ENCODE measurements at regions not wholly inside any gene's neighbourhood (a gene's known extent, or its start where the extent isn't known, plus 50 kb on each side); places are given as distances from the start of the nearest gene placed in this dataset.

GRCh38 chr14:25121337-25122129 lies 71.6 kb upstream of the STXBP6 start:
- 0 out of 3 replicates have a peak, but pooled peaks have one; percentile 36 for ATAC-seq (ENCODE audit: low read depth)
- DNase-seq (ENCODE audit: low spot score): no peak
- Histone ChIP-seq H3K27me3 (ENCODE audit: insufficient read depth, poor library complexity, severe bottlenecking) (no peaks in the 10 kb centered on the region), H3K9me3 (ENCODE audit: severe bottlenecking) (no peaks in the 10 kb centered on the region), H3K4me3 (ENCODE audit: severe bottlenecking) (no peak overlapping the region), H3K36me3 (ENCODE audit: low read depth) (no peaks in the 10 kb centered on the region), H3K4me1 (ENCODE audit: insufficient read depth, poor library complexity, severe bottlenecking) (no peaks in the 10 kb centered on the region), H3K27ac (ENCODE audit: poor library complexity, severe bottlenecking) (no peak overlapping the region)
- no peak for TF ChIP-seq CTCF (IDR thresholded peaks at IDR 0.05; ENCODE audit: poor library complexity, severe bottlenecking)

- Histone ChIP-seq H3K4me1 (ENCODE audit: insufficient read depth, poor library complexity, severe bottlenecking) (no peaks in the 10 kb centered on the region), H3K27me3 (ENCODE audit: insufficient read depth, poor library complexity, severe bottlenecking) (no peaks in the 10 kb centered on the region), H3K9me3 (ENCODE audit: severe bottlenecking) (no peaks in the 10 kb centered on the region), H3K36me3 (ENCODE audit: low read depth) (no peaks in the 10 kb centered on the region), H3K4me3 (ENCODE audit: severe bottlenecking) (no peak overlapping the region), H3K27ac (ENCODE audit: poor library complexity, severe bottlenecking) (no peak overlapping the region)
- TF ChIP-seq CTCF (IDR thresholded peaks at IDR 0.05; ENCODE audit: poor library complexity, severe bottlenecking): no peak
- DNase-seq (ENCODE audit: low spot score) (no peak), ATAC-seq (ENCODE audit: low read depth) (no peak)
Observed at GRCh38 chr14:25120261-25120660, 70.3 kb upstream of the STXBP6 start.

GRCh38 chr14:25118671-25119070 lies 68.7 kb upstream of the STXBP6 start:
- Histone ChIP-seq H3K4me1 (ENCODE audit: insufficient read depth, poor library complexity, severe bottlenecking) (no peaks in the 10 kb centered on the region), H3K27me3 (ENCODE audit: insufficient read depth, poor library complexity, severe bottlenecking) (no peaks in the 10 kb centered on the region), H3K36me3 (ENCODE audit: low read depth) (no peaks in the 10 kb centered on the region), H3K27ac (ENCODE audit: poor library complexity, severe bottlenecking) (no peak overlapping the region), H3K4me3 (ENCODE audit: severe bottlenecking) (no peak overlapping the region), H3K9me3 (ENCODE audit: severe bottlenecking) (no peaks in the 10 kb centered on the region)
- no peak for TF ChIP-seq CTCF (IDR thresholded peaks at IDR 0.05; ENCODE audit: poor library complexity, severe bottlenecking)
- ATAC-seq (ENCODE audit: low read depth): no peak
- no peak for DNase-seq (ENCODE audit: low spot score)

GRCh38 chr14:25117342-25117741 lies 67.4 kb upstream of the STXBP6 start:
- no peaks in the 10 kb centered on the region for H3K9me3 ChIP-seq (ENCODE audit: severe bottlenecking)
- DNase-seq (ENCODE audit: low spot score): no peak
- H3K4me3 ChIP-seq (ENCODE audit: severe bottlenecking): no peak overlapping the region
- H3K27ac ChIP-seq (ENCODE audit: poor library complexity, severe bottlenecking): no peak overlapping the region
- H3K4me1 ChIP-seq (ENCODE audit: insufficient read depth, poor library complexity, severe bottlenecking): no peaks in the 10 kb centered on the region
- H3K27me3 ChIP-seq (ENCODE audit: insufficient read depth, poor library complexity, severe bottlenecking): no peaks in the 10 kb centered on the region
- no peaks in the 10 kb centered on the region for H3K36me3 ChIP-seq (ENCODE audit: low read depth)
- no peak for TF ChIP-seq CTCF (IDR thresholded peaks at IDR 0.05; ENCODE audit: poor library complexity, severe bottlenecking)
- no peak for ATAC-seq (ENCODE audit: low read depth)

- no peak for TF ChIP-seq CTCF (IDR thresholded peaks at IDR 0.05; ENCODE audit: poor library complexity, severe bottlenecking)
- ATAC-seq (ENCODE audit: low read depth): no peak
- DNase-seq (ENCODE audit: low spot score): no peak
Observed at GRCh38 chr14:25116607-25117006, 66.7 kb upstream of the STXBP6 start.

More at GRCh38 chr14:25116607-25117006, 66.7 kb upstream of the STXBP6 start:
- no peaks in the 10 kb centered on the region for H3K4me1 ChIP-seq (ENCODE audit: insufficient read depth, poor library complexity, severe bottlenecking)
- H3K27me3 ChIP-seq (ENCODE audit: insufficient read depth, poor library complexity, severe bottlenecking): no peaks in the 10 kb centered on the region
- no peaks in the 10 kb centered on the region for H3K9me3 ChIP-seq (ENCODE audit: severe bottlenecking)
- H3K27ac ChIP-seq (ENCODE audit: poor library complexity, severe bottlenecking): no peak overlapping the region
- H3K4me3 ChIP-seq (ENCODE audit: severe bottlenecking): no peak overlapping the region
- H3K36me3 ChIP-seq (ENCODE audit: low read depth): no peaks in the 10 kb centered on the region

All from RWPE2 (cell line).